ENCODE measurements at regions not wholly inside any gene's neighbourhood (a gene's known extent, or its start where the extent isn't known, plus 50 kb on each side); places are given as distances from the start of the nearest gene placed in this dataset.

DNA sequence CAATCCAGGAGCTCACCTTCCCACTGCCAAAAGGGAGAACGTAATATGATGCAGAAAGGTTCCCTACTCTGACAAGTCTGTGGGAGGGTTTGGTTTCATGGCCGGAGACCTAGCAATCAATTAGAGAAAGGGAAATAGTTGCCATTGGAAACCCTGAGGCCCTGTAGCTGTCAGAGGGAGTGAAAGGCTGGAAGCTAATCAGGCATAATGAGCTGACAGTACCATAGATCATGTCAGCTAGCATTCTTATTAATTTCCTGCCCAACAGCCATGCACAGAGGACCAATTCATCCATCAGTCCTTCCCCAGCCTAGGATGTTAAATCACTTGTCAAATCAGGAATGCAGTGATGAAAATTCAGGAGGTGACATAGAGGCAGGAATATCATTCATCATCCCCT lies 527.3 kb downstream of the PLPP3 start:
- TF ChIP-seq, protein P1, sequence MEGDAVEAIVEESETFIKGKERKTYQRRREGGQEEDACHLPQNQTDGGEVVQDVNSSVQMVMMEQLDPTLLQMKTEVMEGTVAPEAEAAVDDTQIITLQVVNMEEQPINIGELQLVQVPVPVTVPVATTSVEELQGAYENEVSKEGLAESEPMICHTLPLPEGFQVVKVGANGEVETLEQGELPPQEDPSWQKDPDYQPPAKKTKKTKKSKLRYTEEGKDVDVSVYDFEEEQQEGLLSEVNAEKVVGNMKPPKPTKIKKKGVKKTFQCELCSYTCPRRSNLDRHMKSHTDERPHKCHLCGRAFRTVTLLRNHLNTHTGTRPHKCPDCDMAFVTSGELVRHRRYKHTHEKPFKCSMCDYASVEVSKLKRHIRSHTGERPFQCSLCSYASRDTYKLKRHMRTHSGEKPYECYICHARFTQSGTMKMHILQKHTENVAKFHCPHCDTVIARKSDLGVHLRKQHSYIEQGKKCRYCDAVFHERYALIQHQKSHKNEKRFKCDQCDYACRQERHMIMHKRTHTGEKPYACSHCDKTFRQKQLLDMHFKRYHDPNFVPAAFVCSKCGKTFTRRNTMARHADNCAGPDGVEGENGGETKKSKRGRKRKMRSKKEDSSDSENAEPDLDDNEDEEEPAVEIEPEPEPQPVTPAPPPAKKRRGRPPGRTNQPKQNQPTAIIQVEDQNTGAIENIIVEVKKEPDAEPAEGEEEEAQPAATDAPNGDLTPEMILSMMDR (IDR thresholded peaks at IDR 0.05) = no peak
- Histone ChIP-seq H4K20me1 (ENCODE audit: insufficient read depth, low read length) (no peaks in the 10 kb centered on the region), H3K9ac (ENCODE audit: insufficient read depth, low read length, poor library complexity, severe bottlenecking) (no peak overlapping the region), H3K4me1 (ENCODE audit: control insufficient read depth in 1 of 2, insufficient read depth in 2 of 2, low read length in 2 of 2) (no peaks in the 10 kb centered on the region), H3K79me2 (ENCODE audit: insufficient read depth, low read length) (no peaks in the 10 kb centered on the region), H3K4me3 (replicated peaks in 1 of 3; ENCODE audit: low read depth in 2 of 3, low read length in 3 of 3) (no peak overlapping the region), H3K9me3 (replicated peaks in 1 of 2; ENCODE audit: control insufficient read depth in 1 of 2, insufficient read depth in 1 of 2, low read length in 2 of 2) (no peaks in the 10 kb centered on the region), H2AFZ (ENCODE audit: insufficient read depth, low read depth, low read length, poor library complexity, severe bottlenecking) (no peak overlapping the region), H3K36me3 (replicated peaks in 1 of 2; ENCODE audit: control insufficient read depth in 1 of 2, insufficient read depth in 2 of 2, low read length in 2 of 2) (no peaks in the 10 kb centered on the region), H3K4me2 (replicated peaks; ENCODE audit: extremely low read depth, low read length, poor library complexity, severe bottlenecking) (no peak overlapping the region), H3K27ac (ENCODE audit: low read depth in 1 of 2, low read length in 2 of 2) (no peak overlapping the region), H3K27me3 (ENCODE audit: control insufficient read depth in 2 of 2, insufficient read depth in 2 of 2, low read length in 2 of 2) (no peaks in the 10 kb centered on the region)
- no peak for DNase-seq
- H3K27ac Mint-ChIP-seq = peak overlapping the region in 1 of 7 donors; percentile 30
- WGBS (ENCODE audit: insufficient coverage) = no CpG with 5 or more reads among the region's 2 CpGs
- peaks cover 0 to 5% (median 0%) of the 10 kb centered on the region in 7 donors for H3K9me3 Mint-ChIP-seq
- H3K36me3 Mint-ChIP-seq = no peaks in the 10 kb centered on the region
- intact Hi-C loops (cut with micrococcal nuclease) = no loop called here
- peaks cover 0 to 6% (median 0%) of the 10 kb centered on the region in 3 donors for H3K27me3 Mint-ChIP-seq (ENCODE audit: low read depth in 3 of 3)
- H3K4me1 Mint-ChIP-seq = no peaks in the 10 kb centered on the region
- no peak overlapping the region for H3K4me3 Mint-ChIP-seq

DNA sequence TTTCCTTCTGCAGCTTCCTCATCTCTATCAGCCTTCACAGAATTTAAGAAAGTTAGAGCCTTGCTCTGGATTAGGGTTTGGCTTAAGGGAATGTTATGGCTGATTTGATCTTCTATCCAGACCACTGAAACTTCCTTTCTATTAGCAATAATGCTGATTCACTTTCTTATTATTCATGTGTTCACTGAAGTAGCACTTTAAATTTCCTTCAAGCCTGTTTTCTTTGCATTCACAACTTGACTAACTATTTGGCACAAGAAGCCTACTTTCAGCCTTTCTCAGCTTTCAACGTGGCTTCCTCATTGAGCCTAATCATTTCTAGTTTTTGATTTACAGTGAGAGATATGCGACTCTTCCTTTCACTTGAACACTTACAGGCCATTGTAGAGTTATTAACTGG lies 528.5 kb downstream of the PLPP3 start:
- no peaks in the 10 kb centered on the region for H3K79me2 ChIP-seq (ENCODE audit: insufficient read depth, low read length)
- Mint-ChIP-seq H3K4me3 (no peak overlapping the region), H3K27ac (no peak overlapping the region), H3K27me3 (ENCODE audit: low read depth in 3 of 3) (peaks cover 0 to 6% (median 3%) of the 10 kb centered on the region in 3 donors), H3K4me1 (no peaks in the 10 kb centered on the region), H3K36me3 (no peaks in the 10 kb centered on the region), H3K9me3 (peaks cover 0 to 5% (median 0%) of the 10 kb centered on the region in 7 donors)
- no peak for DNase-seq
- H3K9me3 ChIP-seq (replicated peaks in 1 of 2; ENCODE audit: control insufficient read depth in 1 of 2, insufficient read depth in 1 of 2, low read length in 2 of 2) = no peaks in the 10 kb centered on the region
- H2AFZ ChIP-seq (ENCODE audit: insufficient read depth, low read depth, low read length, poor library complexity, severe bottlenecking) = no peak overlapping the region
- no CpG with 5 or more reads among the region's 2 CpGs for WGBS (ENCODE audit: insufficient coverage)
- H3K4me2 ChIP-seq (replicated peaks; ENCODE audit: extremely low read depth, low read length, poor library complexity, severe bottlenecking) = no peak overlapping the region
- no peaks in the 10 kb centered on the region for H3K4me1 ChIP-seq (ENCODE audit: control insufficient read depth in 1 of 2, insufficient read depth in 2 of 2, low read length in 2 of 2)
- H3K27me3 ChIP-seq (ENCODE audit: control insufficient read depth in 2 of 2, insufficient read depth in 2 of 2, low read length in 2 of 2) = no peaks in the 10 kb centered on the region
- no peaks in the 10 kb centered on the region for H4K20me1 ChIP-seq (ENCODE audit: insufficient read depth, low read length)
- H3K27ac ChIP-seq (ENCODE audit: low read depth in 1 of 2, low read length in 2 of 2) = no peak overlapping the region
- H3K4me3 ChIP-seq (replicated peaks in 1 of 3; ENCODE audit: low read depth in 2 of 3, low read length in 3 of 3) = no peak overlapping the region
- no peak overlapping the region for H3K9ac ChIP-seq (ENCODE audit: insufficient read depth, low read length, poor library complexity, severe bottlenecking)
- TF ChIP-seq, protein P1 (IDR thresholded peaks at IDR 0.05) = no peak
- intact Hi-C loops (cut with micrococcal nuclease) = no loop called here
- no peaks in the 10 kb centered on the region for H3K36me3 ChIP-seq (replicated peaks in 1 of 2; ENCODE audit: control insufficient read depth in 1 of 2, insufficient read depth in 2 of 2, low read length in 2 of 2)

Measured in CD14-positive monocyte (primary cell).